ENCODE measurements at regions not wholly inside any gene's neighbourhood (a gene's known extent, or its start where the extent isn't known, plus 50 kb on each side); places are given as distances from the start of the nearest gene placed in this dataset.

GRCh38 chr3:187465503-187465902, 97.3 kb downstream of the RTP4 start:
- Histone ChIP-seq H4K20me1 (replicated peaks; ENCODE audit: control insufficient read depth, extremely low read depth, insufficient read depth, low read length) (no peaks in the 10 kb centered on the region), H3K36me3 (ENCODE audit: control insufficient read depth in 2 of 2, extremely low read depth in 1 of 2, insufficient read depth in 2 of 2, low read length in 2 of 2) (no peaks in the 10 kb centered on the region), H3K27me3 (ENCODE audit: control insufficient read depth in 2 of 2, insufficient read depth in 2 of 2, low read length in 2 of 2) (no peaks in the 10 kb centered on the region), H3K9me1 (replicated peaks; ENCODE audit: control insufficient read depth, extremely low read depth, insufficient read depth, low read length) (no peaks in the 10 kb centered on the region), H2AFZ (ENCODE audit: low read depth, low read length) (no peak overlapping the region), H3K9ac (replicated peaks; ENCODE audit: extremely low read depth, insufficient read depth, low read length) (no peak overlapping the region), H3K4me2 (ENCODE audit: insufficient read depth, low read length) (no peak overlapping the region), H3K4me3 (replicated peaks in 1 of 3; ENCODE audit: insufficient read depth in 1 of 3, low read depth in 1 of 3, low read length in 3 of 3) (no peak overlapping the region), H3K9me3 (replicated peaks; ENCODE audit: control insufficient read depth, insufficient read depth, low read length) (no peaks in the 10 kb centered on the region), H3K79me2 (ENCODE audit: control insufficient read depth, insufficient read depth, low read length) (no peaks in the 10 kb centered on the region), H3K4me1 (ENCODE audit: control insufficient read depth, extremely low read depth, insufficient read depth, low read length) (no peaks in the 10 kb centered on the region), H3K27ac (ENCODE audit: insufficient read depth, low read depth, low read length) (no peak overlapping the region)
- FAIRE-seq: no peak
- intact Hi-C loops (cut with micrococcal nuclease) (no loop called here), dilution Hi-C loops (cut with MboI; ENCODE audit: extremely low pct_ligation_motif_present, low sequenced_read_pairs) (no loop called here)
- DNase-seq (ENCODE audit: low read depth, low spot score): no peak
- no peak for TF ChIP-seq CTCF (IDR thresholded peaks at IDR 0.05; ENCODE audit: extremely low read depth in 1 of 2, insufficient read depth in 1 of 2, low read depth in 1 of 2, low read length in 2 of 2)
- TF ChIP-seq MAX (IDR thresholded peaks at IDR 0.05; ENCODE audit: insufficient read depth, insufficient read length): no peak
- no TSS peak for BruUV-seq (replicated peaks)
- POLR2A ChIA-PET: no interaction called here
- CTCF ChIA-PET: no interaction called here

- H3K4me2 ChIP-seq (ENCODE audit: insufficient read depth, low read length): no peak overlapping the region
- no peaks in the 10 kb centered on the region for H3K27me3 ChIP-seq (ENCODE audit: control insufficient read depth in 2 of 2, insufficient read depth in 2 of 2, low read length in 2 of 2)
- intact Hi-C loops (cut with micrococcal nuclease) (no loop called here), dilution Hi-C loops (cut with MboI; ENCODE audit: extremely low pct_ligation_motif_present, low sequenced_read_pairs) (no loop called here)
- no peak for TF ChIP-seq EZH2 (IDR thresholded peaks at IDR 0.05; ENCODE audit: borderline replicate concordance, low read depth, low read length, severe bottlenecking)
- TF ChIP-seq MAX (IDR thresholded peaks at IDR 0.05; ENCODE audit: insufficient read depth, insufficient read length): no peak
- TF ChIP-seq POLR2A (IDR thresholded peaks at IDR 0.05; ENCODE audit: low read depth, low read length): no peak
- TF ChIP-seq JUN (IDR thresholded peaks at IDR 0.05; ENCODE audit: borderline replicate concordance, insufficient read depth, insufficient read length, low read depth): no peak
- DNase-seq (ENCODE audit: low read depth, low spot score): no peak
- H3K4me1 ChIP-seq (ENCODE audit: control insufficient read depth, extremely low read depth, insufficient read depth, low read length): no peaks in the 10 kb centered on the region
- H3K9me3 ChIP-seq (replicated peaks; ENCODE audit: control insufficient read depth, insufficient read depth, low read length): no peaks in the 10 kb centered on the region
- no peaks in the 10 kb centered on the region for H3K36me3 ChIP-seq (ENCODE audit: control insufficient read depth in 2 of 2, extremely low read depth in 1 of 2, insufficient read depth in 2 of 2, low read length in 2 of 2)
- no peaks in the 10 kb centered on the region for H4K20me1 ChIP-seq (replicated peaks; ENCODE audit: control insufficient read depth, extremely low read depth, insufficient read depth, low read length)
- H3K79me2 ChIP-seq (ENCODE audit: control insufficient read depth, insufficient read depth, low read length): no peaks in the 10 kb centered on the region
- no peak overlapping the region for H3K9ac ChIP-seq (replicated peaks; ENCODE audit: extremely low read depth, insufficient read depth, low read length)
- ChIA-PET POLR2A (no interaction called here), CTCF (no interaction called here)
- BruUV-seq (replicated peaks): no TSS peak
- H3K27ac ChIP-seq (ENCODE audit: insufficient read depth, low read depth, low read length): no peak overlapping the region
- H2AFZ ChIP-seq (ENCODE audit: low read depth, low read length): no peak overlapping the region
- H3K4me3 ChIP-seq (replicated peaks in 1 of 3; ENCODE audit: insufficient read depth in 1 of 3, low read depth in 1 of 3, low read length in 3 of 3): no peak overlapping the region
- H3K9me1 ChIP-seq (replicated peaks; ENCODE audit: control insufficient read depth, extremely low read depth, insufficient read depth, low read length): no peaks in the 10 kb centered on the region
- no peak for FAIRE-seq
These were observed 96.5 kb downstream of the RTP4 start for GRCh38 chr3:187464682-187465081.
